Posterior cingulate gyrus (tissue), 11 donors: ENCODE measurements at regions not wholly inside any gene's neighbourhood (a gene's known extent, or its start where the extent isn't known, plus 50 kb on each side); places are given as distances from the start of the nearest gene placed in this dataset.
"Not testable (repeated sequence)": the region's sequence is repeated elsewhere in the genome, so short reads cannot be mapped to it uniquely, and the experiment has no call there.

Experiments used
- DNase-seq, 10 donors: peaks; one replicate each; pipeline versions ENCODE4 v3.0.0 to v3.0.0-alpha.2; 2020 to 2021; ENCODE audit warnings: mixed read lengths in 3 of 10
- intact Hi-C: fragments of 100-400 bp; cut with DNase I; formaldehyde crosslinking; loops from one replicate; pipeline ENCODE4 v1.15.1; 2023

DNA sequence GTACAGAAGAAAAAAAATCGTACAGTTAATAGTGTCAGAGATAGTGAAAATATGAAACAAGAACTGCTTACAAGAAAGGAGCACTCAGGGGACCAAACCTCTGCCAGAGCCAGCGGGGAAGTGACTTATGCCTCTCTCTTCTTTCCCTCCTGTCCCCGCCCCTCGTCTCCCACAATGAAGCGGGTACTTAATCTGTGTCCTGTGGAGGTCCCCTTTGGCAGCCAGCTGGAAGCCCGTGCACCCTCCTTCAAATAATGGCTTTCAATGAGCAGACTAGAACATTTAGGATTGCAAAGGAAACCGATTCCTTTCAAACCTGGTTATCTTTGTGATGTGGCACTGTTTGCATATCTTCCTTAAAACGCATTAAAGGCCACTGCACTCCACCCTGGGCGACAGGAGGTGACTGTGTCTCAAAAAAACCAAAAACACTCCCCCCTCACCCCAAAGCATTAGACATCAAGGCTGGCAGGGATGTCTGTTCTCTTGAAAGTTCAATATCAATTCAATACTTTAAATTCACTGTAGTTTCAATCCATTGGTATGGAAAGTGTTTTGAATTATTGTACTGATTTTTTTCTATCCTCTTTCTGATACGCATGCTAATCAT, 51.7 kb downstream of the PPIAL4C start:
- DNase-seq = peak in 1 of 10 donors; percentile 25
- intact Hi-C loops = not testable (repeated sequence)

DNA sequence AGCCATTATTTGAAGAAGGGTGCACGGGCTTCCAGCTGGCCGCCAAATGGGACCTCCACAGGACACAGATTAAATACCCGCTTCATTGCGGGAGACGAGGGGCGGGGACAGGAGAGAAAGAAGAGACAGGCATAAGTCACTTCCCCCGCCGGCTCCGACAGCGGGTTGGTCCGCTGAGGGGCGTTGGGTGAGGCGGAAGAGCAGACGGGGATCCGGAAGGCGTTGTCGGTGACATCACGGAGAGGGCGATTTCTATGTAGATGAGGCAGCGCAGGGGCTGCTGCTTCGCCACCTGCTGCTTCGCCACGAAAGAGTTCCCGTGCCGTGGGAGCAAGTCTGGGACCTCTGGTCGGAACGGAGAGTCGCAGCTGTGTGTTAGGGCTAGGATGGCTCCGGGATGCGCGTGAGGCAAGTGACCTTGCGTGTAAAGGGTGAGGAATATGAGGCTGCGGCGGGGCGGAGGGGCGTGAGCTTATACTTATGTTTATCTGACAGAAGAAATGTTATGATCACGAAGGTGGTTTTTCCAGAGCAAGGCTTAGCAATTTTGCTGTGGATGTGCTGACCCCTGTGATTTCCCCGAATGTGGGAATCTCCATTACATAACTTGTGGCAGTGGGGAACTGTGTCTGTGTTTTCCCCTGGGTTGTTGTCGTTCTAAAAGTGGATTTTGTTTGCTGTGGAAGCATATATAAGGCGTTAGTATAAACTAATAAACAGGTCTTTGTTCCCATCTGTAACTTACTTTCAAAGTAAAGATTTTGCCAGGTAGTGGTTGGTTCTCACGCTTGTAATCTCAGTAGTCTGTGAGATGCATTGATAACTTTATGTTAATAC, 52.9 kb downstream of the PPIAL4C start:
- DNase-seq = peak; percentile 70 to 98 (median 84)
- intact Hi-C loops = not testable (repeated sequence)

DNA sequence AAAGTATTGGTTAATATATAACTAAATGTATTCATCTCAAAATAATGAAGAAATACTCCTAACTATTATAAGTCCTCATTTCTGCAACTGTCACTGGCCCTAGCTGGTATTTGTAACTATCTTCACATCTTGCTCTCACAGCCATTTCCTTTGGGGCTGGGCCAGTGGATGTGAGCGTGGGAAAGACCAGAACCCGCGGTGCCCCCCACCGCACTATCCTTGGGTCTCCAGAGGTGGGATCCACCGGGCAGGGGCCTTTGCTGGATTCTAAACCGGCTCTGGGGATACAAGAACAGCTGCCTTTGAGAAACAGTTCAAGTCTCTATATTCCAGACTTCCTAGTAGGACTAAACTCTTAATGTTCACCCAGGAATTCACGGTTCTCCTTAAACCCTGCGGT, 54.8 kb downstream of the PPIAL4C start:
- DNase-seq = peak in 1 of 10 donors; percentile 24
- intact Hi-C loops = not testable (repeated sequence)

DNA sequence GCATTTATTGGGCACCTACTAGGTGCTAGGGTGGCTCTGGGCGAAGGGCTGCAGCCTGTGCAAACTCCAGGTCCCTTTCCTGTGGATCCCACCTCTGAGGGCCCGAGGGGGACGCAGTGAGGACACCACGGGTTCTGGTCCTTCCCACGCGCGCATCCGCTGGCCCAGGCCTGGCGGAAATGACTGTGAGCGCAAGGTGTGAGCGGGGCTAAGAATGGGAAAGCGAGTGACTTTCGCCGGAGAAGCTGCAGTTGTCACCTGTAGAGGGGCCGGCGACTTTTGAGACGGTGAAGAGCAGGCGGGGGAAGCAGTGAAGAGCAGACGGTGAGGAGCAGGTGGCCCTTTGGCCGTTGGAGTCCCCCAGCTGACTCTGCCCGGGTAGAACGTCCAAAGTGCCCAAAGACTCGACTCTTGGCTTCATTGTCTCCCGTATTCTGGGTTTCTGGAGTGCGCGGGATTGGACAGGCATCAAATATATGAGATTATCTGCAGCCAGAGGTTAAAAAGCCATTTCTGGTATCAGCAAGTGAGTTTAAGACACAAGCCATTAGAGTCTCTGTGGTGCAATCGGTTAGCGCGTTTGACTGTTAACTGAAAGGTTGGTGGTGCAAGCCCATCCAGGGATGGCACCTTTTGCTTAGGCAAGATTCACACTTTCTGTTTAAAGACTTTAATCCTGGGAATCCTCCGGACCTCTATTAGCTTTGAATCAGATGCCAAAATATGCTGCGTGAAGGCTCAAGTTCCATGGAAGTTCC, 55.4 kb downstream of the PPIAL4C start:
- intact Hi-C loops = not testable (repeated sequence)
- DNase-seq = peak in 3 of 10 donors; percentile 56 to 66 (median 58)

DNA sequence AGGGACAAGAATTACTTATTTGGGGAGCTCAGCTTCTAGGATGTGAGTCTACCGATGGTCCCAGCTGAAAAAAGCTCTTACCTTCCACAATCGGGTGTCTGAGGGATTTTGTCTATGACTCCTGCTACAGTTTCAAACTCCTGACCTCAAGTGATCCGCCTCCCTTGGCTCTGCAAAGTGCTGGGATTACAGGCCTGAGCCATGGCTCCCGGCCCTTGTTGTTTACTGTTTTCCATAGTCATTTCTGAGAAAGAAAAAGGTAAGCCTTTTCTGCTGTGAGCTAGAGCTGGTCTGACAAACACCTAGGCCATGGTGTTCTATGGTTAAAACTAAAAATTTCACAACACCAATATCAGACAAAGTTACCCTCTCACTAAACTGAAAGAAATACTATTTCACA, 57.5 kb downstream of the PPIAL4C start:
- DNase-seq, intact Hi-C loops: not testable (repeated sequence)

DNA sequence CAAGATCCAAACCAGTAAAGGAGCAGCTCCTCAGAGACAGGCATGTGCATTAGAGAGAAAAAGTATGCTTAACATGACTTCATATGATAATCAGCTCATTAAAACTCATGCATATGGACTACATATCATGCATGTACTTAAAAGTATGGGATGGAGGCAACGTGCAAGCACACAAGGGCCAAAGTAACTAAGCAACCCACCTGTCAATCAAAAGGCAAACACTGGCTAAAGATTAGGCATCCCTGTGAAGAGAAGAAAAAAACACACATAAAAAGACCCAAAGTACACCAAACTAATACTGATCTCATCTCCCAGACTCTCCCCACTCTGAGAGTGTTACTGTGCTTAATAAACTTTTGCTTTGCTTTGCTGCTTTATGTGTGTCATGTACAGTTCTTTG, 61.2 kb downstream of the PPIAL4C start:
- DNase-seq, intact Hi-C loops: not testable (repeated sequence)

DNA sequence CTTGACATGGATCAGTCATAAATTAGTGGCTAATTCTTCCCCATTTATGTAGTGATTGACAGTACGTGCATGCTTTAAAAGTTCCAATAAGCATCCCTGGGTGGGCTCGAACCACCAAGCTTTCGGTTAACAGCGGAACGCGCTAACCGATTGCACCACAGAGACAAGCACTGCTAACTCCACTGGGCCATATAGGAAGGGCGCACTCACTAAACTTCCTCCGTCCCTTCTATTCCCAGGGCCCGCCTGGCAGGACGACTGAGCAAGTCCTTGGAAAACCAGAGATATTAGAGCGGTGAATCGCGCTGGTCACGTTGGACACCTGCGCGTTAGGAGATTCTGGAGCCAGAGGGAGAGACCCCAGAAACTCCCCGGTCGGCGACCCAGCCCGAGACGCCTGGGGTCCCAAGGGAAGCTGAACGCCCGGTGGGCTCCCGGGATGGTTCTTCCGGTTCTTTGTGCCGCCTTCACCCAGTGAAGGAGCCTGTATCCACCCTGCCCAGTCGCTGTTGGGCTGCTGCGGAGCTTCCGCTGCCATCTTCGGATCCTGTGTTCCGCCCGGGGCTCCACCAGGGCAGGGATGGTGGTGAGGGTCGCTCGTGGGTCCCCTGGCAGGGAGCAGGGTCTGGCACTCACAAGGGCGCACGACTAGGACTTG, 62.8 kb downstream of the PPIAL4C start:
- intact Hi-C loops = not testable (repeated sequence)
- peak in 6 of 10 donors; percentile 13 to 74 (median 48) for DNase-seq

DNA sequence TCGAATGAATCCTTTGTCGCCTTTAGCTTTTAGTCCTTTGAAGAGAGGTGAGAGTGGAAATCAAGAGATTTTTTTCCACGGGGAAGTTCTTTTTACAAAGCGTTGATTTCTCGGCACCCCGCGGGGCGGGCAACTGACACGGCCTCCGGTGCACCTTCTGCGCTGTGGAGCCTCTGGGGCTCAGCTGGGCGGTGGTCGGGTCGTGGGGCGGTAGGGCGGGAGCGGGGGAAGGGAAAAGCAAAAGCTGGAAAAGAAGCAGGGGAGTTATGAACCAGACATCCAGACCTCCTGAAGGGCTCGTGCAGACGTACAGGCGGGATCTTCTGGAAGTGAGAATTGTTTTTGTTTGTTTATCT, 63.3 kb downstream of the PPIAL4C start:
- DNase-seq = peak in 5 of 10 donors; percentile 8 to 82 (median 66)
- intact Hi-C loops = not testable (repeated sequence)

DNA sequence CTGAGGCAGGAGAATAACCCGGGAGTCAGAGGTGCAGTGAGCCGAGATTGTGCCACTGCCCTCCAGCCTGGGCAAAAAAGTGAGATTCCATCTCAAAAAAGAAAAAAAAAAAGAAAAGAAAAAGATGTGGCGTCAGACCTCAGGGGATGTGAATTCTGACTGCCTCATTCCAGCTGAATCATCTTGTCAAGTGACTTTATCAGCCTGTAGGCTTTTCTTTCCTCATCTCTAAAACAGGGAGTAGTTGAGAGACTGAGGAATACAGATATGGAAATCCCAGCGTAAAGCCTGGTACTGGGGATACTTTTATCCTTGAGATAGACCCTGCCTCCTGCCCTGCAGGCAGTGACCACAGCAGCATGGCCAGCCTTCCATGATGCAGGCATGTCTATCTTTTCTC, 74.1 kb downstream of the PPIAL4C start:
- DNase-seq, intact Hi-C loops: not testable (repeated sequence)

DNA sequence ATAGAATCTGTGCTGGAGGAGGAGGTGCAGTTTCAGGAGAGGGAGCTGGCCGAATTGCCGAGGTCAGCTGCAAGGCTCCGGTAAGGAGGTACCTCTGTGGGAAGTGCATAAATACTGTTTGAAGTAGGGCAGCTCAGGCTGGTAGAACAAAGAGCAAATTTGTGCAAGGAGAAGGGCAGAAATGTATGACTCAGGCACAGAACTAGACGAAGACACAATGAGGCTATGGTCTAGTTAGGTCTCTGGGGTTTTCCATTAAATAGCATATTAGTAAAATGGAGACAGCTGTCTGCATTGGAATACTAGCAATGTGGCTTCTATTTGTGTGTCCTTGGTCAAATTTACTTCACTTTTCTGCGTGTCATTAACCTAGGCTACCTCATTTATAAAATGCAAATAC, 74.5 kb downstream of the PPIAL4C start:
- DNase-seq, intact Hi-C loops: not testable (repeated sequence)

DNA sequence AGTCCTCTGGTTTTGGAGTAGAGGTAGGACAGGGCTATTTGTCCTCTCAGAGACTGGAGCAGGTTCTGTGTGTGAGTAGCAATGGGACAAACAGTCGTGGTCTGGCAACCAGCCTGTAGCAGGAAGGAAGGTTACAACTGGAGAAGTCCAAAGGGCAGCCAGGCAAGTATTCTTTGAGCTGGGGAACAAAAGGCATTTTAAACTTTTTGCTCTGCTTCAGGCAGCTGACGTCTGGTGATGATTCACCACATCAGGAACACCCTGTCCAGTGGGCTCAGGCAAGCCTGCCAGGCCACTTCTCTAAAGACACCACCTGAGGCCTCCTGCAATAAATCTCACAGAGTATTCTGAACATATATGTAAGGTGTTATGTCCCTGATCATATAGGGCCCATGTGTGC, 81.0 kb downstream of the PPIAL4C start:
- DNase-seq = not testable (repeated sequence)

DNA sequence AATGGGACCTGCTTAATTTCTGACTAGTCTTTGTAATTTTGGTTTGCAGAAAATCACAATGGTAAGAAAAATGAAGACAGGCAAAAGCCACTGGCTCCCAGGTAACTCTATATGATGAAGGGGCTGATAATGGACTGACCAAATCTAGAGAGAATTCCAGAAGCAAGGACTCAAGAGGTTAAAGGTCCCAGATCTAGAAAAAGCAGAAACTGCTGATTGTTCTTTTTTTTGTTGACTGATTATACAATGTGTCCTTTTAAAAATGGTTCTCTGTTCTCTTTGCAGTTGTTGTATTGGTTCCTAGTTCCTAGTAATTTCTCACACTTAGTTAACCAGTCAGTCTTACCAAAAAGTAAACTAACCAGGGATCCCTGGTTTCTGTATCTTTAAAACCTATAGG, 81.4 kb downstream of the PPIAL4C start:
- intact Hi-C loops, DNase-seq: not testable (repeated sequence)

More for the DNA sequence above, 81.0 kb downstream of the PPIAL4C start:
- intact Hi-C loops = not testable (repeated sequence)

DNA sequence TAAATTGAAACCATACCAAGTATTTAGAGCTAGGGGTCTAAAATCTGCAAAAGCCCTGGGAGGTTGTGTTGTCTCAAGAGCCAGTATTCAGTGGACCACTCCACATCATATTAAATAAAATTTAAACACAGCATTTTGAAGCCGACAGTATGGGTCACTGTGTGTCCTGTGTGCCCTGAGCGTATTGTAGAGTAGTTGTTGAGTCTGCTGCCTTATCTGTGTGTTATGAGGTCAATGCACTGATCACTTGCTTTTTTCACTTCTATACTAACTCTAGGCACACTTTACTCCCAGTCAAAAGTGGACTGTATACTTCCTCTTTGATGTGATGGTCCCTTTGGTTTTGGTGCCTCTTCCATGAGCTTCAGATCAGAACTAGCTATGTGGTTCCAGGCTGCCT, 81.9 kb downstream of the PPIAL4C start:
- intact Hi-C loops, DNase-seq: not testable (repeated sequence)

DNA sequence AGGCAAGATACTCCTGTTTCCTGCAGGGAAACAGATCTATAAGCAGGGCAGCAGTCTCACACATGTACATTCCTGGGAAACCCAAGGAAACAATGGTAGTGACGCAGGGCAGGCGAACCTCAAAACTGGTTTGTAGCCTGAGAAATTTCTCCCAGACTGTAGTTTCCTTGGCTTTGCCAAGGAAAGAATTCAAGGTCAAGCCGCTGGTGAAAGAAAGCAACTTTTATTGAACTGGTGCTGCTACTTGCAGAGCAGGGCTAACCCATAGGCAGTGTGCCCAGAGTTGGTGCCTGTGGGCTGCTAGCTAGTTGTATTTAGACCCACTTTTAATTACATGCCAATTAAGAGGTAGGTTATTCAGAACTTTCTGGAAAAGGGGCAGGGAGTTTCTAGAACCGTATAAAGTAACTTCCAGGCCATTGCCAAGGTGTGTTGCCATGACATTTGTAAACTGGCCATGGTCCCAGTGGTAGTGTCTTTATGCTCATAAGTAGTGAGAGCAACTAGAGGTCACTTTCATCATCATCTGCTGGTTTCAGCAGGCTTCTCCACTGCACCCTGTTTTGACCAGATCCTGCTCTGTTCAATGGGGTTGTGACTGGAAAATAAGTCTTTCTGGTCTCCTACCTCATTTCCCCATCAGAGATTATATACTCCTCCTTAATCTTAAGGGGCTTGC, 89.7 kb downstream of the PPIAL4C start:
- DNase-seq = peak in 2 of 10 donors; percentile 14 to 73
- intact Hi-C loops = not testable (repeated sequence)

DNA sequence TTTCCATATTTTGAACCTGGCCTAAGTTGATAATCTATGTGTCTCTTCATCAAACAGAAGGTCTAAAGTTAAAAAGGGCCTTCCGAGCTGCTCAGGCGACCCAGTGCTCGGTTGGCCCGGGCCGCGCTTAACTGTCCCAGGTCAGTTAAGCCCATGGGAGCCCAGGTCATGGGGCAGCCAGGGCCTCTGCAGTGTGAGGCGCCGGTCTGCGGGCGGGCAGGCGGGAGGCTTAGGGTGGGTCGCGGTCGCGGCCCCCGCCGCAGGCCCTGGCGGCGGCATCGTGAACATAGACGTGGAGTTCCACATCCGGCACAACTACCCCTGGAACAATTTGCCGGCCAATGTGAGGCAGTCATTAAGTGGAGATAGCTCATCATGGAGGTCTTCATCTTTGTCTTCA, 91.3 kb downstream of the PPIAL4C start:
- intact Hi-C loops = not testable (repeated sequence)
- peak in 1 of 10 donors; percentile 67 for DNase-seq

DNA sequence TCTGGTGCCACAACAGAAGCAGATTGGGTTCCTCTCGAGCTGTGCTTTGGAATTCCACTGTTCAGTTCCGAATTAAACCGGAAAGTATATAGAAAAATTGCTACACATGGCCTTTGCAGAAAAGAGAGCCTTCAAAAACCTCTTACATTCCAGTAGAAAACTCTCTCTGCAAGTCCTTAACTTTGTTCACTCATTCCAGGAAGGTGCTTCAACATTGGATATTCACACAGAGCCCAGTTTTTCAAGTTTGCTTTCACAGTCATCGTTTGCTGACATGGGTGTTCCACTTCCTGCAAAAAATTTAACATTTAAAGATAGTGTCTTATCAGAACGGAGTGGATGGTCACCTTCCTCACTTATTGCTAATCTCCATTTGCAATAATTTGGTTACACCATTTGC, 93.7 kb downstream of the PPIAL4C start:
- intact Hi-C loops = not testable (repeated sequence)

DNA sequence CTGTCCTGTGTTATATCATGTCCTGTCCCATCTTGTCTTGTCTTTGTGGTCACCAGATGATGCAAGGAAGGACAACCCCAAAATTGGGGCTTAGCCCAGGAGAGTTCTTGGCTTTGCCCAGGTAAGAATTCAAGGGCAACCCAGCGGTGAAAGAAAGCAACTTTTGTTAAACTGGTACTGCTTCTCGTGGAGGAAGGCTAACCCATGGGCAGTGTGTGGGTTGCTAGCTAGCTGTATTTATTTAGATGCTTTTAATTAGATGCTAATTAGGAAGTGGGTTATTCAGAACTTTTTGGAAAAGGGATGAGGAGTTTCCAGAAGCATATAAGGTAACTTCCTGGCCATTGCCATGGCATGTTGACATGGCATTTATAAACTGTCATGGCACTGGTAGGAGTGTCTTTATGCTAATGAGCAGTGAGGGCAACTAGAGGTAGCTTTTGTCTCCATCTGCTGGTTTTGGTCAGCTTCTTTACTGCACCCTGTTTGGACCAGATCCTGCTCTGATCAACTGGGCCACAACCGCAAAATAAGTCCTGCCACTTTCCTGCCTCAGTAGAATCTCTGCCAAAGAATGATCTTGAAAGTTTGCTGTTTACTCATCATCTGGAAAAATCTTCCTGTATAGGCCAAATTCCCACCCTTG, 95.8 kb upstream of the FCGR1A start:
- DNase-seq, intact Hi-C loops: not testable (repeated sequence)

More for the DNA sequence above, 93.7 kb downstream of the PPIAL4C start:
- DNase-seq = not testable (repeated sequence)

DNA sequence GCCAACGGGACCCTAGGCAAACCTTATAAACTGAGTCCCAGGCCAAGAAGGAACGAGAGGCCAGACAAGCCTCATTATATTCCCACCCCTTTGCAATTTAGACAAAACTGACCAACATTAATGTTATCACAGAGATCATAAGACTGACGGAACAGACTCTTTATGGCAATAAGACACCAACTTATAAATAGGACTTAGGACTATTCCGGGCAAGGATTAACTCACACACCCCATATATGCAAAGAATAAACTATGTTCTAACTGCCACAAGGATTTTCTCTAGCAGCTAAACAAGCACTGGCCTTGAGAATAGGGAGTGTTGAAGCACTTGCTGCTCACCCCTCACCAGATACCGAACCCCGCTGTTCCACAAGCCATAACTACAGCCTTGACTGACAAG, 91.1 kb upstream of the FCGR1A start:
- intact Hi-C loops, DNase-seq: not testable (repeated sequence)

DNA sequence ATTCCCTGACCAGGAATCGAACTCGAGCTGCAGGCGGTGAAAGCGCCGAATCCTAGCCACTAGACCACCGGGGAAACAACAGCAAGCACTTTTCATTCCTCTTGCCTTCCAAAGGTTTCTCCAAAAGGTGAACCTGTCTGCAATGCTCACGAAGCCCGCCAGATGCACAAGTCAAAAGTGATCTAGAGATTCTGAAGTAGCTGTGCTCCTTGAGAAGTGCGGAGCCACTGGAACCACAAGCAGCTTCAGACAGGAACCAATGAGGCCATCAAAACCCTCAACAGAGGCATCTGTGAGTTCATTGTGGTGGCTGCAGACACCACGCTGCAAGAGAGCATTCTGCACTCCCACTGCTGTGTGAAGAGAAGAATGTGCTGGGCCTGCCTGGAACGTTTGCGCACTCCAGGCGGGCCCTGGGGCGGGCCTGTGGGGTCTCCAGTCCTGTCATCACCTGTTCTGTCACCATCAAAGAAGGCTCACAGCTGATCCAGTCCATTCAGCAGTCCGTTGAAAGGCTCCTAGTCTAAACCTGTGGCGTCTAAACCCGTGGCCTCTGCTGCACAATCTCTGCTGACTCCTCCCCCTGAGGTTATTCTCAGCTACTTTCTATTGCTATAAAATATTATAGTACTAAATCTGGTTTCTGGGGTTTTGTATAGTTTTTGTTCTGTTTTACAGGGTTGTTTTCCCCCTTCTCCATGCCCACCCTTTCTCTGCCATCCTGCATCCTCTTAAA, 89.5 kb upstream of the FCGR1A start:
- peak in 1 of 10 donors; percentile 35 for DNase-seq
- intact Hi-C loops = not testable (repeated sequence)
